Gastrocnemius medialis (tissue), 4 donors: ENCODE measurements at regions not wholly inside any gene's neighbourhood (a gene's known extent, or its start where the extent isn't known, plus 50 kb on each side); places are given as distances from the start of the nearest gene placed in this dataset.
"Not testable (repeated sequence)": the region's sequence is repeated elsewhere in the genome, so short reads cannot be mapped to it uniquely, and the experiment has no call there.

Experiments used
- CTCF ChIP-seq, 5 experiments: fragments of 450-650 bp in 3 of 5; fragments of 200-600 bp in 2 of 5; sonication (generic) in 2 of 5; IDR thresholded peaks in 4 of 5; conservative IDR thresholded peaks in 1 of 5; 1 replicate in 4 of 5; 2 replicates in 1 of 5; pipeline ENCODE4 v1.5.1; 2016 to 2019; ENCODE audit warnings: antibody characterized with exemption in 5 of 5, mild to moderate bottlenecking in 3 of 5, moderate library complexity in 3 of 5
- POLR2A ChIP-seq, 2 donors: fragments of 450-650 bp; IDR thresholded peaks; one replicate each; pipeline ENCODE4 v1.6.1; 2017; ENCODE audit warnings: antibody characterized with exemption in 2 of 2, mild to moderate bottlenecking in 2 of 2, moderate library complexity in 2 of 2

GRCh38 chr2:91771604-91772003 is 3080.1 kb downstream of the RPIA start:
- TF ChIP-seq CTCF (IDR thresholded peaks at IDR 0.05 in 4 of 5, conservative IDR thresholded peaks at IDR 0.05 in 1 of 5); POLR2A (IDR thresholded peaks at IDR 0.05): not testable (repeated sequence)
